ENCODE measurements at regions not wholly inside any gene's neighbourhood (a gene's known extent, or its start where the extent isn't known, plus 50 kb on each side); places are given as distances from the start of the nearest gene placed in this dataset.

GRCh38 chr20:56995149-56995548 is 271.3 kb downstream of the BMP7 start:
- H3K14ac ChIP-seq (ENCODE audit: insufficient read depth, low read length) = no peak overlapping the region
- no peak overlapping the region for H3K27ac ChIP-seq (ENCODE audit: insufficient read length, low read depth, low read length)
- no peak overlapping the region for H2BK5ac ChIP-seq (ENCODE audit: insufficient read length, low read length)
- H3K9me3 Mint-ChIP-seq = peaks cover 9 to 10% of the 10 kb centered on the region in 2 experiments; a peak in 4 of 5 replicates
- peaks cover 6% of the 10 kb centered on the region for H3K9me3 ChIP-seq (ENCODE audit: control insufficient read depth, low read depth, low read length)
- no peak overlapping the region for H3K23ac ChIP-seq (ENCODE audit: insufficient read length, low read depth, low read length)
- H2BK15ac ChIP-seq (ENCODE audit: low read depth, low read length) = no peak overlapping the region
- H3K4me2 ChIP-seq (ENCODE audit: insufficient read depth, insufficient read length, low read length) = no peak overlapping the region
- no peak overlapping the region for H4K8ac ChIP-seq (replicated peaks; ENCODE audit: insufficient read length, low read depth, low read length)
- H3K4me3 Mint-ChIP-seq = no peak overlapping the region
- peak overlapping the region; percentile 14 for H3K18ac ChIP-seq (ENCODE audit: insufficient read length, low read depth, low read length)
- no peak overlapping the region for H4K5ac ChIP-seq (ENCODE audit: insufficient read length, low read depth, low read length)
- no peaks in the 10 kb centered on the region for H3K23me2 ChIP-seq (ENCODE audit: insufficient read length, low read depth, low read length, poor library complexity, severe bottlenecking)
- H3K4me1 Mint-ChIP-seq = peaks cover 0 to 2% of the 10 kb centered on the region in 2 experiments; a peak in 1 of 4 replicates
- H3K79me2 ChIP-seq (ENCODE audit: insufficient read depth, low read length) = no peaks in the 10 kb centered on the region
- no peak for TF ChIP-seq CTCF (conservative IDR thresholded peaks at IDR 0.05)
- H3T11ph ChIP-seq (ENCODE audit: low read length) = no peak overlapping the region
- H3K27me3 Mint-ChIP-seq (ENCODE audit: low read depth) = peaks cover 30% of the 10 kb centered on the region
- no peak overlapping the region; a peak in 1 of 7 replicates for H3K27ac Mint-ChIP-seq
- no peaks in the 10 kb centered on the region for H3K4me1 ChIP-seq (ENCODE audit: insufficient read depth, low read length)
- H2BK12ac ChIP-seq (ENCODE audit: insufficient read length, low read depth, low read length) = no peak overlapping the region
- no peak overlapping the region for H2BK120ac ChIP-seq (ENCODE audit: low read depth, low read length, poor library complexity, severe bottlenecking)
- H3K4ac ChIP-seq (ENCODE audit: low read depth, low read length) = no peak overlapping the region
- H2AK5ac ChIP-seq (ENCODE audit: insufficient read length, low read length) = no peak overlapping the region
- H2AFZ ChIP-seq (ENCODE audit: low read length) = no peak overlapping the region
- H3K79me1 ChIP-seq (ENCODE audit: insufficient read depth, low read depth, low read length, poor library complexity, severe bottlenecking) = no peaks in the 10 kb centered on the region
- H3K27me3 ChIP-seq (ENCODE audit: insufficient read depth, low read length) = no peaks in the 10 kb centered on the region
- peak overlapping the region; percentile 27 for H4K91ac ChIP-seq (ENCODE audit: insufficient read length, low read depth, low read length)
- no peak overlapping the region for H3K56ac ChIP-seq (ENCODE audit: insufficient read length, low read depth, low read length)
- no peak overlapping the region for H2BK20ac ChIP-seq (ENCODE audit: low read depth, low read length, poor library complexity, severe bottlenecking)
- no CpG with 5 or more reads among the region's 9 CpGs for WGBS (ENCODE audit: extremely low coverage, insufficient read length, low lambda C conversion rate)
- no peak for DNase-seq
- H4K20me1 ChIP-seq (ENCODE audit: control insufficient read depth, insufficient read depth, insufficient read length) = no peaks in the 10 kb centered on the region
- H3K9ac ChIP-seq (ENCODE audit: extremely low read depth, insufficient read length, low read length) = no peak overlapping the region
- peaks cover 0 to 6% (median 4%) of the 10 kb centered on the region in 3 experiments; a peak in 4 of 7 replicates for H3K36me3 Mint-ChIP-seq (ENCODE audit: insufficient read depth in 1 of 3, low read depth in 3 of 3)
